ENCODE measurements at regions not wholly inside any gene's neighbourhood (a gene's known extent, or its start where the extent isn't known, plus 50 kb on each side); places are given as distances from the start of the nearest gene placed in this dataset.

GRCh38 chr3:102174312-102174712, 260.5 kb upstream of the ZPLD1 start:
- peak; percentile 76 for ATAC-seq
- TF ChIP-seq TOX (CRISPR knock-in tag; IDR thresholded peaks at IDR 0.05; ENCODE audit: borderline replicate concordance) (peak; percentile 97), ZC3H10 (CRISPR knock-in tag; IDR thresholded peaks at IDR 0.05) (peak; percentile 95), SNAI2 (CRISPR knock-in tag; IDR thresholded peaks at IDR 0.05) (no peak), RARB (CRISPR knock-in tag; IDR thresholded peaks at IDR 0.05) (0 out of 2 replicates have a peak, but pooled peaks have one; percentile 44), ARNTL (CRISPR knock-in tag; IDR thresholded peaks at IDR 0.05; ENCODE audit: borderline replicate concordance, low read depth) (no peak)
- TF ChIP-seq, protein P1, sequence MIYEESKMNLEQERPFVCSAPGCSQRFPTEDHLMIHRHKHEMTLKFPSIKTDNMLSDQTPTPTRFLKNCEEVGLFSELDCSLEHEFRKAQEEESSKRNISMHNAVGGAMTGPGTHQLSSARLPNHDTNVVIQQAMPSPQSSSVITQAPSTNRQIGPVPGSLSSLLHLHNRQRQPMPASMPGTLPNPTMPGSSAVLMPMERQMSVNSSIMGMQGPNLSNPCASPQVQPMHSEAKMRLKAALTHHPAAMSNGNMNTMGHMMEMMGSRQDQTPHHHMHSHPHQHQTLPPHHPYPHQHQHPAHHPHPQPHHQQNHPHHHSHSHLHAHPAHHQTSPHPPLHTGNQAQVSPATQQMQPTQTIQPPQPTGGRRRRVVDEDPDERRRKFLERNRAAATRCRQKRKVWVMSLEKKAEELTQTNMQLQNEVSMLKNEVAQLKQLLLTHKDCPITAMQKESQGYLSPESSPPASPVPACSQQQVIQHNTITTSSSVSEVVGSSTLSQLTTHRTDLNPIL (CRISPR knock-in tag; IDR thresholded peaks at IDR 0.05; ENCODE audit: low read depth): no peak

DNA sequence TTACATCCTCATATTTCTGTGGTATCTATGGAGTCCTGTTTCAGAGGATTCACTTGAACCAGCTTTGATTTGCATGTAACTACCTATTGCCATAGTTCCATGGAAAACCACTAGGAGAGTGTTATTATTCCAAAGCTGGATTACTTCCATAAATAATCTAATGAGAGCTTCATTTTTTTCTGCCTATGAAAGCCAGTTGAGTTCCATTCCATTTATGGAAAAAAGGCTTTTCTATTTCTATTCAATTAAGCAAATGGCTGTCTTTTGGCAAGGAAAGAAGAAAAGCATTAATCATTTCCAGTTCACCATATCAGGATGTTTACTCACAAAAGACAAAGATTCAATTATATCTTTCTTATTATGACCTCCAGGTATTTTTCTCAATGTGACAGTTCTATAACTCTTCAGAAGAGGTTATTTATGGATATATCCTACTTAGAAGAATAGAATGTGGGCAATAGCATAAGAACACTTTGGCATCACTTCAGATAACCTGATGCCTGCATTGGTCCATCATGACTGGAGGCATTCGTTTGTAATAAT, 259.9 kb upstream of the ZPLD1 start:
- TF ChIP-seq TSHZ2 (CRISPR knock-in tag; IDR thresholded peaks at IDR 0.05) (no peak), GLIS3 (CRISPR knock-in tag; IDR thresholded peaks at IDR 0.05) (no peak), BACH2 (CRISPR knock-in tag; IDR thresholded peaks at IDR 0.05; ENCODE audit: borderline replicate concordance) (no peak), TCF4 (CRISPR knock-in tag; IDR thresholded peaks at IDR 0.05; ENCODE audit: borderline replicate concordance) (no peak), ZNF70 (CRISPR knock-in tag; IDR thresholded peaks at IDR 0.05) (no peak), ESRRG (CRISPR knock-in tag; IDR thresholded peaks at IDR 0.05) (no peak), ZFP3 (CRISPR knock-in tag; IDR thresholded peaks at IDR 0.05) (no peak), TOX (CRISPR knock-in tag; IDR thresholded peaks at IDR 0.05; ENCODE audit: borderline replicate concordance) (peak; percentile 70; the same call in 1 of the 2 replicates), CSRNP3 (CRISPR knock-in tag; IDR thresholded peaks at IDR 0.05) (no peak), ISL1 (CRISPR knock-in tag; IDR thresholded peaks at IDR 0.05) (peak; percentile 93), ARNTL (CRISPR knock-in tag; IDR thresholded peaks at IDR 0.05; ENCODE audit: borderline replicate concordance, low read depth) (no peak), CSDC2 (CRISPR knock-in tag; IDR thresholded peaks at IDR 0.05) (no peak), RARB (CRISPR knock-in tag; IDR thresholded peaks at IDR 0.05) (no peak), ZC3H10 (CRISPR knock-in tag; IDR thresholded peaks at IDR 0.05) (peak; percentile 75; the same call in 1 of the 2 replicates), OSR1 (CRISPR knock-in tag; IDR thresholded peaks at IDR 0.05) (no peak), ZNF8 (CRISPR knock-in tag; IDR thresholded peaks at IDR 0.05) (no peak)
- TF ChIP-seq, protein P2, sequence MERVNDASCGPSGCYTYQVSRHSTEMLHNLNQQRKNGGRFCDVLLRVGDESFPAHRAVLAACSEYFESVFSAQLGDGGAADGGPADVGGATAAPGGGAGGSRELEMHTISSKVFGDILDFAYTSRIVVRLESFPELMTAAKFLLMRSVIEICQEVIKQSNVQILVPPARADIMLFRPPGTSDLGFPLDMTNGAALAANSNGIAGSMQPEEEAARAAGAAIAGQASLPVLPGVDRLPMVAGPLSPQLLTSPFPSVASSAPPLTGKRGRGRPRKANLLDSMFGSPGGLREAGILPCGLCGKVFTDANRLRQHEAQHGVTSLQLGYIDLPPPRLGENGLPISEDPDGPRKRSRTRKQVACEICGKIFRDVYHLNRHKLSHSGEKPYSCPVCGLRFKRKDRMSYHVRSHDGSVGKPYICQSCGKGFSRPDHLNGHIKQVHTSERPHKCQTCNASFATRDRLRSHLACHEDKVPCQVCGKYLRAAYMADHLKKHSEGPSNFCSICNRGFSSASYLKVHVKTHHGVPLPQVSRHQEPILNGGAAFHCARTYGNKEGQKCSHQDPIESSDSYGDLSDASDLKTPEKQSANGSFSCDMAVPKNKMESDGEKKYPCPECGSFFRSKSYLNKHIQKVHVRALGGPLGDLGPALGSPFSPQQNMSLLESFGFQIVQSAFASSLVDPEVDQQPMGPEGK (CRISPR knock-in tag; IDR thresholded peaks at IDR 0.05; ENCODE audit: borderline replicate concordance): no peak
- TF ChIP-seq, protein P1 (CRISPR knock-in tag; IDR thresholded peaks at IDR 0.05; ENCODE audit: low read depth): no peak
- TF ChIP-seq, protein P3, sequence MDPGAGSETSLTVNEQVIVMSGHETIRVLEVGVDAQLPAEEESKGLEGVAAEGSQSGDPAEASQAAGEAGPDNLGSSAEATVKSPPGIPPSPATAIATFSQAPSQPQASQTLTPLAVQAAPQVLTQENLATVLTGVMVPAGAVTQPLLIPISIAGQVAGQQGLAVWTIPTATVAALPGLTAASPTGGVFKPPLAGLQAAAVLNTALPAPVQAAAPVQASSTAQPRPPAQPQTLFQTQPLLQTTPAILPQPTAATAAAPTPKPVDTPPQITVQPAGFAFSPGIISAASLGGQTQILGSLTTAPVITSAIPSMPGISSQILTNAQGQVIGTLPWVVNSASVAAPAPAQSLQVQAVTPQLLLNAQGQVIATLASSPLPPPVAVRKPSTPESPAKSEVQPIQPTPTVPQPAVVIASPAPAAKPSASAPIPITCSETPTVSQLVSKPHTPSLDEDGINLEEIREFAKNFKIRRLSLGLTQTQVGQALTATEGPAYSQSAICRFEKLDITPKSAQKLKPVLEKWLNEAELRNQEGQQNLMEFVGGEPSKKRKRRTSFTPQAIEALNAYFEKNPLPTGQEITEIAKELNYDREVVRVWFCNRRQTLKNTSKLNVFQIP (CRISPR knock-in tag; IDR thresholded peaks at IDR 0.05; ENCODE audit: borderline replicate concordance, low read depth): no peak
- ATAC-seq: peak; percentile 66
